Neural cell (in vitro differentiated cells): ENCODE measurements at regions not wholly inside any gene's neighbourhood (a gene's known extent, or its start where the extent isn't known, plus 50 kb on each side); places are given as distances from the start of the nearest gene placed in this dataset.

Source experiments
- EZH2 ChIP-seq: fragments of 200-600, 300-800 bp; shearing (Covaris generic), sonication (generic); IDR thresholded peaks from 2 replicates; pipeline ENCODE4 v1.6.1; 2014; ENCODE audit warnings: antibody characterized with exemption, low read length, borderline replicate concordance, mild to moderate bottlenecking; ENCODE audit not compliant: insufficient read depth, poor library complexity, severe bottlenecking
- TF ChIP-seq, protein P1 (sequence below): fragments of 450-650 bp; IDR thresholded peaks from 2 replicates; pipeline ENCODE4 v1.5.1; 2014; ENCODE audit warnings: antibody characterized with exemption, mild to moderate bottlenecking, moderate library complexity; ENCODE audit not compliant: poor library complexity, severe bottlenecking

DNA sequence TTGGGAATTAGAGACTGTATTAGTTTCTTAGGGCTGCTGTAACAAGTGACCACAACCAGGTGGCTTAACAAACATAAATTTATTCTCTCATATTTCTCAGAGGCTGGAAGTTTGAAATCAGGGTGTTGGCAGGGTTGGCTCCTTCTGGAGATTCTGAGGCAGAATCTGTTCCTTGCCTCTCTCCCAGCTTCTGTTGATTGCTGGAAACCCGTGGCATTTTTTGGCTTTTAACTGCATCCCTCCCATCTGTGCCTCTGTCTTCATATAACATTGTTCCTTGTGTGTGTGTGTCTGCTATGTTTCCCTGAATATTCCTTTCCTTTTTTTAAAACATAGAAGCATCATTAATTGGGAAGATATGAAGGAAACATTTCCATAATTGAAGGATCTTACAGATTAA lies 448.1 kb upstream of the DCC start:
- TF ChIP-seq, protein P1, sequence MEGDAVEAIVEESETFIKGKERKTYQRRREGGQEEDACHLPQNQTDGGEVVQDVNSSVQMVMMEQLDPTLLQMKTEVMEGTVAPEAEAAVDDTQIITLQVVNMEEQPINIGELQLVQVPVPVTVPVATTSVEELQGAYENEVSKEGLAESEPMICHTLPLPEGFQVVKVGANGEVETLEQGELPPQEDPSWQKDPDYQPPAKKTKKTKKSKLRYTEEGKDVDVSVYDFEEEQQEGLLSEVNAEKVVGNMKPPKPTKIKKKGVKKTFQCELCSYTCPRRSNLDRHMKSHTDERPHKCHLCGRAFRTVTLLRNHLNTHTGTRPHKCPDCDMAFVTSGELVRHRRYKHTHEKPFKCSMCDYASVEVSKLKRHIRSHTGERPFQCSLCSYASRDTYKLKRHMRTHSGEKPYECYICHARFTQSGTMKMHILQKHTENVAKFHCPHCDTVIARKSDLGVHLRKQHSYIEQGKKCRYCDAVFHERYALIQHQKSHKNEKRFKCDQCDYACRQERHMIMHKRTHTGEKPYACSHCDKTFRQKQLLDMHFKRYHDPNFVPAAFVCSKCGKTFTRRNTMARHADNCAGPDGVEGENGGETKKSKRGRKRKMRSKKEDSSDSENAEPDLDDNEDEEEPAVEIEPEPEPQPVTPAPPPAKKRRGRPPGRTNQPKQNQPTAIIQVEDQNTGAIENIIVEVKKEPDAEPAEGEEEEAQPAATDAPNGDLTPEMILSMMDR, result no peak
- no peak for TF ChIP-seq EZH2
